HCT116 (cell line): ENCODE measurements at regions not wholly inside any gene's neighbourhood (a gene's known extent, or its start where the extent isn't known, plus 50 kb on each side); places are given as distances from the start of the nearest gene placed in this dataset.

Source experiments
- ATAC-seq: fragments of 200-7000 bp; cut with Tn5 transposase; 2 replicates; pipeline ENCODE4 v1.9.1; 2020; ENCODE audit warnings: mild to moderate bottlenecking, moderate library complexity
- BruUV-seq: library from RNA; stranded (reverse); fragments of 400-500 nt; replicated peaks from 2 replicates; lab custom pipeline; 2021; lab: Mats Ljungman, UMichigan
- CTCF ChIA-PET: fragments of 300-600 bp; sonication (Branson Sonifier 250); formaldehyde crosslinking; loops from one replicate; lab custom pipeline; 2021; ENCODE audit warnings: antibody characterized with exemption; lab: Charles Lee
- POLR2A ChIA-PET: fragments of 300-600, 350-600 bp; sonication (Branson Sonifier 250); formaldehyde crosslinking; loops from one replicate; lab custom pipeline; 2021; ENCODE audit warnings: antibody characterized with exemption; lab: Charles Lee
- RAD21 ChIA-PET, 2 experiments: fragments of 300-600 bp; sonication (Branson Sonifier 250); formaldehyde crosslinking; loops; one replicate each; lab custom pipeline; 2023; ENCODE audit warnings: low total read pairs in 2 of 2; ENCODE audit not compliant: uncharacterized antibody in 2 of 2, unreplicated experiment in 2 of 2, low non-redundant PET in 1 of 2; lab: Charles Lee
- DNase-seq: peaks from one replicate; pipeline ENCODE4 v3.0.0-alpha.2; 2010; ENCODE audit warnings: low read depth, low spot score
- H2AFZ ChIP-seq: fragments of 200-600 bp; shearing (Covaris generic), sonication (generic); 2 replicates; pipeline ENCODE4 v1.6.1; 2017; ENCODE audit warnings: low read depth, mixed run types, mixed read lengths, antibody characterized with exemption, low read length; ENCODE audit not compliant: poor library complexity, severe bottlenecking
- H3K27ac ChIP-seq: 2 replicates; pipeline ENCODE4 v1.5.1; 2012; ENCODE audit warnings: low read depth, low read length
- H3K27me3 ChIP-seq: fragments of 200-600 bp; sonication (generic); 2 replicates; pipeline ENCODE4 v1.6.1; 2016; ENCODE audit warnings: mixed run types, low read length, mixed read lengths; ENCODE audit not compliant: insufficient read depth
- H3K36me3 ChIP-seq, 2 experiments: fragments of 200-500 bp in 1 of 2; fragments of 200-600 bp in 1 of 2; sonication (Bioruptor generic) in 1 of 2; sonication (generic) in 1 of 2; 2 replicates each; pipeline versions ENCODE4 v1.5.1 to v1.6.1; 2014 to 2016; ENCODE audit warnings: low read length in 2 of 2, inconsistent platforms in 1 of 2, mixed read lengths in 1 of 2, mixed run types in 1 of 2; ENCODE audit not compliant: insufficient read depth in 2 of 2, control insufficient read depth in 1 of 2
- H3K4me1 ChIP-seq, 2 experiments: fragments of 200-600 bp in 1 of 2; sonication (generic) in 1 of 2; 2 replicates each; pipeline versions ENCODE4 v1.5.1 to v1.6.1; 2012 to 2017; ENCODE audit warnings: low read length in 2 of 2, inconsistent platforms in 1 of 2, mild to moderate bottlenecking in 1 of 2, mixed read lengths in 1 of 2, mixed run types in 1 of 2, moderate library complexity in 1 of 2; ENCODE audit not compliant: insufficient read depth in 2 of 2, control insufficient read depth in 1 of 2
- H3K4me2 ChIP-seq: fragments of 200-600 bp; sonication (generic); 2 replicates; pipeline ENCODE4 v1.6.1; 2017; ENCODE audit warnings: mixed run types, low read length, mixed read lengths
- H3K4me3 ChIP-seq, 2 experiments: fragments of 200-600 bp in 1 of 2; sonication (generic) in 1 of 2; replicated peaks in 1 of 2; 2 replicates each; pipeline ENCODE4 v1.5.1; 2011 to 2016; ENCODE audit warnings: low read length in 2 of 2, control low read depth in 1 of 2, low read depth in 1 of 2, mild to moderate bottlenecking in 1 of 2, mixed read lengths in 1 of 2, mixed run types in 1 of 2
- H3K79me2 ChIP-seq: fragments of 200-600 bp; sonication (generic); 2 replicates; pipeline ENCODE4 v1.6.1; 2017; ENCODE audit warnings: mild to moderate bottlenecking, mixed run types, low read length, moderate library complexity, mixed read lengths; ENCODE audit not compliant: insufficient read depth
- H3K9ac ChIP-seq: fragments of 200-600 bp; sonication (generic); 2 replicates; pipeline ENCODE4 v1.6.1; 2016; ENCODE audit warnings: low read length, mixed read lengths
- H3K9me2 ChIP-seq: fragments of 200-600 bp; sonication (generic), shearing (Covaris generic); 2 replicates; pipeline ENCODE4 v1.6.1; 2017; ENCODE audit warnings: mixed run types, mild to moderate bottlenecking, moderate library complexity; ENCODE audit not compliant: insufficient read depth
- H3K9me3 ChIP-seq, 2 experiments: fragments of 200-500 bp in 1 of 2; fragments of 200-600 bp in 1 of 2; sonication (Bioruptor generic) in 1 of 2; sonication (generic) in 1 of 2; 2 replicates each; pipeline ENCODE4 v1.6.1; 2014 to 2017; ENCODE audit warnings: low read length in 2 of 2, mixed read lengths in 2 of 2, inconsistent platforms in 1 of 2, low read depth in 1 of 2, mild to moderate bottlenecking in 1 of 2, mixed run types in 1 of 2, moderate library complexity in 1 of 2; ENCODE audit not compliant: control insufficient read depth in 1 of 2, insufficient read depth in 1 of 2
- H4K20me1 ChIP-seq: fragments of 200-600 bp; sonication (generic), shearing (Covaris generic); 2 replicates; pipeline ENCODE4 v1.6.1; 2017; ENCODE audit warnings: mixed run types, mild to moderate bottlenecking, moderate library complexity; ENCODE audit not compliant: insufficient read depth
- EGR1 ChIP-seq: IDR thresholded peaks from 2 replicates; pipeline ENCODE4 v1.6.1; 2012; ENCODE audit warnings: low read depth
- SRF ChIP-seq: IDR thresholded peaks from 2 replicates; pipeline ENCODE4 v1.6.1; 2012; ENCODE audit warnings: low read depth
- YY1 ChIP-seq: IDR thresholded peaks from 2 replicates; pipeline ENCODE4 v1.6.1; 2011; ENCODE audit warnings: low read length, low read depth, moderate library complexity, mild to moderate bottlenecking; ENCODE audit not compliant: insufficient replicate concordance; ENCODE audit errors: extremely low read depth
- intact Hi-C: fragments of 100-400 bp; cut with micrococcal nuclease; formaldehyde crosslinking; loops from 2 replicates; pipeline ENCODE4 v1.10.0; 2022

DNA sequence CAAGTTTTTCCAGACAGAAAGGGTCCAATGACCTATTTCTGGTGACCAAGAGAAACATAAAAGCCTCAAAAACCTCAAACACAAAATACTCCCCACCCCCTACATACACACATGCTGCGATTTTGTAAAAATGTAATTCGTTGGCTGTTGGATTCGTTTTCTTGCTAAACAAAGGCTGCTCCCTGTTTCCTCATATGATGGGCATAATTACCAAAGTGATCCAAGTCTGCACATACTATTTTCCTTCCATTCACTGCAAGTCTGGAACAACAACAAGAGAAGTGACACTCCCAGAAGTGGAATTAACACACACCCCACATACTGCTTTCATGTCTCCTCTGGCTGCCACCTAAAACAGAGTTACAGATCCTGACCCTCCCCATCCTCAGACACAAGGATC lies 131.9 kb downstream of the RAP2A start:
- H3K4me1 ChIP-seq: peaks cover 16 to 22% of the 10 kb centered on the region in 2 experiments
- no peak overlapping the region for H2AFZ ChIP-seq
- H4K20me1 ChIP-seq: no peaks in the 10 kb centered on the region
- no peak overlapping the region for H3K9ac ChIP-seq
- ATAC-seq (no peak), DNase-seq (no peak)
- H3K79me2 ChIP-seq: no peaks in the 10 kb centered on the region
- no peaks in the 10 kb centered on the region for H3K9me2 ChIP-seq
- ChIA-PET POLR2A (no interaction called here), CTCF (no interaction called here), RAD21 (no interaction called here)
- no peak overlapping the region for H3K4me3 ChIP-seq
- H3K9me3 ChIP-seq: no peaks in the 10 kb centered on the region
- intact Hi-C loops: loop anchor here (5.0 kb wide), 1 partner anchor 534 kb away; no protein-coding TSS in a partner anchor
- no peaks in the 10 kb centered on the region for H3K27me3 ChIP-seq
- no peak overlapping the region for H3K4me2 ChIP-seq
- no peaks in the 10 kb centered on the region for H3K36me3 ChIP-seq
- no TSS peak for BruUV-seq
- TF ChIP-seq SRF: no peak
- TF ChIP-seq EGR1: no peak
- H3K27ac ChIP-seq: no peak overlapping the region

DNA sequence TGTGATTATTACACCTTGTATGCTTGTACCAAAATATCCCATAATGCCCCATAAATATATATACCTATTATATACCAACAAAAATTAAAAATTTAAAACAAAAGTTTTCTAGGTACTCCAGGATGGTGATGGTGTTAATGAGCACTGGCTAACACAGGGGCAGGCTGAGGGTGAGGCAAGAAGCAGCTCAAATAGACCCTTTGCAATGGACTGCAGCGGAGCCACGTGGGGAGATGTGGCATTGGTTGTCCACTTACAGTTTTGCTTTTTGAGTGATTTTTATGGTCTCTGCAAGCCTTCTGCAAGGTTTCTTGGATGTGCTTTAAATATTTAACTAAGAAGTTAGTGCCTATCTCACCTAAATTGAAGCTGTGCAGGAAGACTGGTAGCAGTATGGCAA lies 132.9 kb downstream of the RAP2A start:
- CTCF ChIA-PET: no interaction called here
- H3K4me3 ChIP-seq: no peak overlapping the region
- no peak for ATAC-seq
- no peaks in the 10 kb centered on the region for H4K20me1 ChIP-seq
- H3K9ac ChIP-seq: no peak overlapping the region
- peaks cover 16 to 22% of the 10 kb centered on the region in 2 experiments for H3K4me1 ChIP-seq
- H2AFZ ChIP-seq: no peak overlapping the region
- no peaks in the 10 kb centered on the region for H3K36me3 ChIP-seq
- POLR2A ChIA-PET: no interaction called here
- no peak for TF ChIP-seq YY1
- no peaks in the 10 kb centered on the region for H3K9me2 ChIP-seq
- intact Hi-C loops: loop anchor here (5.0 kb wide), 1 partner anchor 535 kb away; no protein-coding TSS in a partner anchor
- no peaks in the 10 kb centered on the region for H3K79me2 ChIP-seq
- no peak for DNase-seq
- BruUV-seq: no TSS peak
- H3K27me3 ChIP-seq: no peaks in the 10 kb centered on the region
- no peak overlapping the region for H3K4me2 ChIP-seq
- H3K9me3 ChIP-seq: no peaks in the 10 kb centered on the region
- RAD21 ChIA-PET: no interaction called here
- H3K27ac ChIP-seq: no peak overlapping the region
